HG03571 (cell line): ENCODE measurements at regions not wholly inside any gene's neighbourhood (a gene's known extent, or its start where the extent isn't known, plus 50 kb on each side); places are given as distances from the start of the nearest gene placed in this dataset.
"Not testable (repeated sequence)": the region's sequence is repeated elsewhere in the genome, so short reads cannot be mapped to it uniquely, and the experiment has no call there.

Experiments
- ATAC-seq: cut with Tn5 transposase; IDR thresholded peaks from one replicate; pipeline ENCODE4 v1.9.1; 2021; ENCODE audit not compliant: unreplicated experiment

DNA sequence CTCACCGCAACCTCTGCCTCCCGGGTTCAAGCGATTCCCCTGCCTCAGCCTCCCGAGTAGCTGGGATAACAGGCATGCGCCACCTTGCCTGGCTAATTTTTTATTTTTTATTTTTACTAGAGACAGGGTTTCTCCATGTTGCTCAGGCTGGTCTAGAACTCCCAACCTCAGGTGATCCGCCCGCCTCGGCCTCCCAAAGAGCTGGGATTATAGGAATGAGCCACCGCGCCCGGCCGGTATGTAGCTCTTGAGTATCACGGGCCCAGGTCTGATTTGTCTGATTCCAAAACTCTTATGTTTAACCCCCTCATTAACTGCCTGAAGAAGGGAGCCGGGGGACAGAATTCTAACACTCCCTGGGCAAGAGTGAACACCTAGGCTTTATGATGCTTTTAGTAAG, 91.7 kb upstream of the OLIG2 start:
- ATAC-seq: not testable (repeated sequence)

DNA sequence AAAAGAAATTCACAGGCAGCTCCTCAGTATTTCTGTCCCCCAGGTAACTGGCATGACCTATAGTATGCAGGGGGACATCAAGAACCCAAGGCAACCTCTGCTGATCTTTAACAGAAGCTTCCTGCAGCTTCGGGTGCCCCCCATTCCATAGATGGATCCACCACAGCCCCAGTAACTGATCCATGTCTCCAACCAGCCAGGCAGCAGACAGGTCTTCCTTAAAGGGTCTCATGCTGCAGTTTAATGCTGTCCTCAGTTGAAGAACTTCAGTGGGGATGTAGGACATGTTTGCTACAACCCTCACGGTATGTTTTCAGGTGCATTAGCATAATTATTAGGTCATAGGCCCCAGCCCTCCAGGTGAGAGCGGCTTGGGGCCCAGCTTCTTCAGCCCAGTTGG, 90.9 kb upstream of the OLIG2 start:
- no peak for ATAC-seq

DNA sequence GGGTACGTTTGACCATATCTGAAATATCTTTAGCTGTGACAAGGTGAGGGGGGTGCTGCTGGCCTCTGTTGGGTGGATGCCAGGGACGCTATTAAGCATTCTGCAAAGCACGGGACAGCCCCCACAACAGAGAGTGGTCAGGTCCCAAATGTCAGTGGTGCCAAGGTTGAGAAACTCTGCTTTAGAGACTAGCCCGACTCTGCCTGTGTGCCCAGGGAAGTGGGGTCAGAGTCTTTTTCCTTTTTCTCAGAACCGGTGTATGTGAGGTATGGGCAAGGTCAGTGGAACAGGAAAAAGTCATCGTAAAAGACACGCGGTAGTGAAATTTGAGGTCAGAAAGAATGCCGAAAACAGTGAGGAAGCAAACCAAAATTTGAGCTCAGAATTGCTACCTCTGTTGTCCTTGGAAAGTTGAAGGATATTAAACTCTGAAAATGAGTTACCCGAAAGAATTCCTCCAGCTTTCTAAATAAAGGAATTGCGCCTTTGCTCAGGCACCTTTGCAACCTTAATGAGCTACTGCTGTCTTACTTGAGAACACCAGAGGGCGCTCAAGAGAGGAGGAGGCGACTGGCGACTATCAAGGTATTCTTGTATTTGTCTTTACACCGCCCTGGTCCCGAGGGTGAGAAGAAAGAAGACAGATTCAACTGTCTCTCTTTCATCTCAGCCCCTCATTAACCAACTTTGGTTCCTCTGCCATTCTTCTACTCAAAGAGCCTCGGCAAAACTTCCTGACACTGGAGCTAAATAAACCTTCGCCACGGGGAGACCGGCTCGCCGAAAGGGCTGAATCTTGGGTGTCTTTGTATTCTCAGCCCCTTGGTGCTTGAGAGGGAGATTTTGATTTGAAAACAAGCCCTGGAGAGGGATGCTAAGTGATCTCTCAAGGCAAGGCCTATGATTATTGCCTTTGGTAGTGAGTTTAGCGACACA, 85.4 kb upstream of the OLIG2 start:
- ATAC-seq: no peak

DNA sequence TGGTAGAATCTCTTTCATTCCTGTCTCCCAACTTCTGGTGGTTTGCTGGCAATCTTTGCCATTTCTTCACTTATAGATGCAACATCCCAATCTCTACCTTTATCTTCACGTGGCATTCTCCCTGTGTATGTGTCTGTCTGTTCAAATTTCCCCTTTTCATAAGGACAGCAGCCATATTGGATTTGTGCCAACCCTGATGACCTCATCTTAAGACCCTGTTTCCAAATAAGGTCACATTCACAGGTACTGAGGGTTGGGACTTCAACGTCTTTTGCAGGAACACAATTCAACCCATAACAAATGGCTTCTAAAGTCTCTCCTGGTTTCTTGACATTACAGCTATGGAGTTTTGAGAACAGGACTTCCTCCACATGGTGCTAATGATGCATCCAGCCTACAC, 84.5 kb upstream of the OLIG2 start:
- no peak for ATAC-seq

DNA sequence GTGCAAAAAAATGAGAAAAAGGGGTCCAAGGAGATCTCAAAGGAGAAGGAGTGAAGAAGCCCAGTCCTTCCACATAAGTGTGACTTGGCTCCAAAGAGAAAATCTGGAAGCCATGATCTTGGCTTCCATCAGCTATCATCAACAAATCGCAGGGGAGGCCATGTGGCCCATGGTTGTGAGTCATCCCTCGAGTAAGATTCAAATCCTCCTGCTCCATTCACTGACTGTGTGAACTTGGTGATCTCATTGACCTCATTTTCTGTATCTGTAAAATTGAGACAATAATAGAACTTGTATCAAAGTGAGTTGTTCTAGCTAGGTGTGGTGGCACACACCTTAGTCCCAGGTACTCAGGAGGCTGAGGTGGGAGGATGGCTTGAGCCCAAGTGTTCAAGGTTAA, 79.1 kb upstream of the OLIG2 start:
- no peak for ATAC-seq

DNA sequence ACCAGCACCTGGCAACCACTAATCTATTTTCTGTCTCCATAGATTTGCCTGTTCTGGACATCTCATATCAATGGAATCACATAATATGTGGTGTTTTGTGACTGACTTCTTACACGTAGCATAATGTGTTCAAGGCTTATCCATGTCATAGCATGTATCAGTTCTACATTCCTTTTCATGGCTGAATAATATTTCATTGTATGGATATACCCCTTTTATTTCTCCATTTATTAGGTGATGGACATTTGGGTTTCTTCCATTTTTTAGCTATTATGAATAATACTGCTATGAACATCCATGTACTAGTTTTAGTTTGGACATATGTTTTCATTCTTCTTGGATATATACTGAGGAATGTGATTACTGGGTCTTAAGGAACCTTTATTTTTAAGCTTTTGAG, 78.0 kb upstream of the OLIG2 start:
- ATAC-seq: no peak

DNA sequence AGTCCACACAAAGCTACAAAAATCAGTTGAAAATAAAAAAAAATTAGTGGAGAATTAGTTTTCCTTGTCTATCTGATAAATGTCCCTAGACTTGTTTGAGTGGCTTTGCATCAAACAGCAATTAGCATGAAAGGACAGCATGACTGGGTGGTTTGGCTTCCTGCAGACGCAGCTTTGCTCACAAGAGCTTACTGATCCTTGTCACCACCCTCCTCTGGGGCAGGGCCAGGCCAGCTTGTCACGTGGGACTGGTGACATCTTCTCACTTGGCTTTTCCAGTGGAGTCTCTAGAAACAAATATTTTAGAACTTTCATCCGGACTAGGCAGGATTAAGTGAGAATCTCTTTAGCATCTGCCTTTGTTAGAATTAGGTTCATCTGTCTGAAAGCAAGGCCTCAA, 76.0 kb upstream of the OLIG2 start:
- ATAC-seq: no peak

DNA sequence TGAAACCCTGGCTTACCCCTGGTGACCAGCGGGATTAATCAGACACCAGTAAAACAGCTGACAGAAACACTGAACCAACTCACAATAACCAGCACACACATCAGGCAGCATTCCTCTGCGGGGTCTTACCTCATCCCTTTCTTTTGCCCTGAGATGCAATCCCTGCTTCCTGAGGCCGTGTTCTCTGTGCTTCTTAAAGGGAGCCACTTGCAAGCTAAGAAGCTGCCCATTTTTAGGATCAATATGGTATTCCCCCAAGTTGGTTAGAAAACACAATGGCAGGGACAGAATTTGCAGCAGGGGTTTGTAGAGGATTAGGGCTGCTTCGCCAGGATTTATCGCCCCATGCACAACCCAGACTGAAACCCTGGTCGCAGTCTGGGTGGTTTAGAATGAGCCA, 74.7 kb upstream of the OLIG2 start:
- no peak for ATAC-seq

DNA sequence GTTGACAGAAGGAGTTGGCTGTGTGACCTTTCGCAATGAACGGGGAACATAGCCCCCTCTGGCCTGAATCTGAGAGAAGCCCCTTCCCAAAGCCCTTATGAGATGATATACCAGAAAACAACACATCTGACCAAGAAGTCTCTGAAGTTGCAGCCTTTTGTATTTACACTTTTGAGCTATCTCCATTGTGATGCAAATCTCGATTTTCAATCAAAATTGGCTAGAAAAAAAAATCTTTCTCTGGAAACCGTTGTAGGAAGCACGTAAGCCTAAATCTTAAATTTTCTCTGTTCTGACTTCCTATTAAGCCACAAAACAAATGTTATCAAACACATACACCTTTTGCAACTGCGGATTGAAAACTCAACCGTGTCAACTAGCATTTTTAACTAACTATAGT, 71.4 kb upstream of the OLIG2 start:
- no peak for ATAC-seq

DNA sequence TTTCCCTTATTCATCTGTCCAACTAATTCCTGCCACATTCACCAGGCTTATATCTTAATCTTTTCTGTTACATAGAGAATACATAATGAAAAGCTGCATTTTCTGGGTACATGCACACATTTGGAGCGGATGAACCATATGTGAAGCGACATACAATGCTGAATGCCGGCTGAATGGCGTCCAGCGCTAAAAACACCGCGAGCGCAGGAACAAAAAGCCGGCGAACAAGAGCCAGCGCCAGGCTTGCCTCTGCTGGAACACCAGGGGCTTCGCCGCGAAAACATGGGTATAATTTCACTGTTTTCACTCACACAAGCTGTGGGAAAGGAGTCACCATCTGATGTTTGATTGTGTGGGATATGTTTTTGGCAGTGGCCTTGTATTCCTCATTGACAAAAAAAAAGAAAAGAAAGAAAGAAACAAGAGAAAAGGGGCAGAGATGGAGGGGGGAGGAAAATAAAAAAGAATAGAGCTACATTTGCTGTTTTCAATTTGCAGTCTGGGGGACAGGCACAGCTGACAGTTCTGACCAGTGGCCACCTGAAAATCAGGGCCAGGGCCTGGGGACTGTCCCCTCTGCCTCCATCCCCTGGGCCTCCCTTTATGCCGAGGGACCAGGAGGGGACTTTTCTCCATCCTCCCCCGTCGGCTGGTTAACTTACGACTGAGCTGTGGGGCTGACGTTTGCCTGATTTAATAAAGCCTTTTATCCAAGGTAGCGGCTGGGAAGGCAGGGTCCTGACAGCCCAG, 70.2 kb upstream of the OLIG2 start:
- ATAC-seq: no peak

DNA sequence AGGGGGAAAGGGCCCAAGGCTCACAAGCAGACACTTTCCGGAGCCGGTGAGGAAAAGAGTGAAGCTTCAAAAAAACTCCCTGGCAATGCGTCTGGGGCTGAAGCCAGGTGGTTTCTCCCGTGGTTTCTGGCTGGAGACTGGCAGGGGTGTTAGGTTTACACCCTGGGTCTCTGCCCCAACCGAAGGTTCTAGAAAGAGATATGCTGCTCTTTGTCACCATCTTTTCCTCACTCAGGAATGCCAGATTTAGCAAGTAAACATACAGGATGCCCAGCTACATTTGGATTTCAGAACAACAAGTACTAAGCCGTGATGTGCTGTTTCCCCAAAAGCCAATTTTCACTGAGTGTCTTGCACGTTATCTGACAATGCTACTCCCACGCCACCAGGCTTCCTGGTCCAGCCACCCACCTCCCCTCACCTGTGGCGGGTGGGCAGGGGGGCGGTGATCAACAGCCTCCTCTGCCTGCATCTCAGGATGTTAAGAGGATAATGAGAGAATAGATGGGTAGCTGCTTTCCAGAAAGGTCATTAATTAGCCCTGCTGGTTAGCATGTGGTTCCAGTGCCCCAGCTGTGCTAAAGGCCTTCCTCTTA, 69.6 kb upstream of the OLIG2 start:
- no peak for ATAC-seq

DNA sequence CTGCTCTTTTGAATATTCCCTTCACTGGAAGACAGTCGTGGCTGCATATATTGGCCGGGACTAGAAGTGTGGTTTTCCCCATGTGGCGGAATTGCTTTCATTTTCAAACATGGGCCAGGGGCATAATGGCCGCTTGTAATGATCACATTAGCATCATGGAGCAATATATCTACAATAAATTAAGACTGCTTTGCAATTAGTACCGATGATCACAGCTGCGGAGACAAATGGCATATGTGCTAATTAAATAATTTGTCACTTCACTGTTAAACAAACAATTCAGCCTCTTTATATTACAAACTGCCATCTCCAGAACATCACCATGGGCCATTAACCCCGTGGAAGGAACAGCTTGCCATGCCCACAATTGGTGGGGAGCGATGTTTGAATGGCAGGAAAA, 68.2 kb upstream of the OLIG2 start:
- ATAC-seq: no peak

DNA sequence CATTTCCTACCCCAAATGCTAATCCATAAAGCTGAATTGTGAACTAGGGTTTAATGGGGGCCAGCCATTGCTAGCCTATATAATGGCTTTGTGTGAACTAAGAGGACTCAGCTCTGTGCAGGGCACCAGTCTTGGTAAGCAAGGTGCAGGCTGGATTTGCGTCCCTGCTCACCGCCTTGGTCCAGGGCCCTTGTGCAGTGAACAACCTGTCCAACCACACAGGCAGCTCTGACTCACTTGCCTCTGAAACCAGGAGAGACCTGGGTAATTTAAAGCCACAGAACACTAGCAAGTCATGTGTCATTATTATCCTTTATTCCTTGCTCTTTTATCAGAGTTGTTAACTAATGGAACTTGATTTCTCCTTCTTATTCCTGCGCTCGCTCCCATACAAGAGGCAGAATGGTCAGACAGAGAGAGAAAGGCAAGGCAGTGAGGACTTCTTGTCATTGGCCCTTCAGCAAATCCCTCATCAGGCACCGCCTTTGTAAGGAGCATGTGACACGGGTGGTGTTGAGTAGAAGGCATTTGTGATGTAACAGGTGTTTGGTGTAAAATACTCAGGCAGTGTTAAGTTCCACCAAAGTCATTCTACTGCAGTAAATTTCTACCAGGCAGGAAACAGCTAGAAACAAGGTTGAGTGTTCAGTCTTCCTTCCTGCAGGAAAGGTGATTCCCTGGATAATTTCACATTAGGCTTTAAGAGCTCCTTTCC, 67.3 kb upstream of the OLIG2 start:
- no peak for ATAC-seq

DNA sequence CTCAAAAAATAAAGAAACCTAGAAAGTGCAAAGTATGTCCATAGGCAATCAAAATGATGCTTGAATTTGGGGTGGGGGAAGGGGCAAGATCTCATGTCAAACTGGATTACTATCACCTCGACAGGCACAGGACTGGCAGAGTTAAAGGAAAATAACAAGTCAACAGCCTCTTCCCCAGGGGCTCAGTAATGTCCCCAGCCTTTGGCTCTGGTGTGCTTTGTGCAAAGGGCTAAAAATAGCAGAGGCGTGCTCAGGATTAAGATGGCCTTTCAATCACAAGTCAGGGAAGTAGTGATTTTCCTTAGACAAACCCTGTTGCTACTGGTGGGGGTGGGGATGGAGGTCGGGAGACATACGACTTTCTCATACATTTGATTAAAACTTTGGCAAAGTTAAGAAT, 63.5 kb upstream of the OLIG2 start:
- no peak for ATAC-seq

DNA sequence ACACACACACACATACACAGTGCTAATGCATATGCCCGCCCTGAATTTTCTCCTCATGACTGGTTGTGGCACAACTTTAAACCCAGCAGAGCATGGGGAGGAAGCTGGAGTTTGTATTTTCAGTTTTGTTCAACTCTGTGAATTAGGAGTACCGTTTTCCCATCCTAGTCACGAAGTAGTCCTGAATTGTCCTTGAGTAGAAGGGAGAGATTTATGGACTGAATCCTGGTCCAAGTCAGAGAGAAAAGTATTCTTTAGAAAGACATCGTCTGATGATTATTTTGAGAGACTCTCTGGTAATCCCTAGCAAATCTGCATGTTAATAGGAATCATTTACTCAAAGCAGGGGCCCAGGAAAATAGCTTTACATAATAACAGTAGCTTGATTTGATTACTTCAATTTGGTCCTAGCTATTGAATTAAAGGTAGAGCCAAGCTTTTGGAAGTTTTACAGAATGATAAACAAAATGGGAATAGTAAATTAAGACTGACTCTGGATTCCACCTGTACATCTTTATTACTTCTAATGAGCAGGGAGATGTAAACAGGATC, 60.5 kb upstream of the OLIG2 start:
- ATAC-seq: no peak

DNA sequence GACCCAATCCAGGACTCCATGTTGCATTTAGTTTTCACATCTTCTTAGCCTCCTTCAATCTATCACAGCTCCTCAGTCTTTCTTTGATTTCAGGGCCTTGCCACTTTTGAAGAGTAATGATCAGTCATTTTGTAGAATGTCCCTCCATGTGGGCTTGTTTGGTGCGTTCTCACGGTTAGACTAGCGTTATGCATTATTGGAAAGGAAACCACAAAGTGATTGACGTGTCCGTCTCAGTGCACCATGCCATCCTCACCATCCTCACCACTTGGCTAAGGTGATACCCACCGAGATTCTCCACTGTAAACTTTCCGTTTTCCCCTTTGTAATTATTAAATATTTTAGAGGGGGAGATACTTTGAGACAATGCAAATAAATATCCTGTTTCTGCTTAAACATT, 59.6 kb upstream of the OLIG2 start:
- no peak for ATAC-seq

DNA sequence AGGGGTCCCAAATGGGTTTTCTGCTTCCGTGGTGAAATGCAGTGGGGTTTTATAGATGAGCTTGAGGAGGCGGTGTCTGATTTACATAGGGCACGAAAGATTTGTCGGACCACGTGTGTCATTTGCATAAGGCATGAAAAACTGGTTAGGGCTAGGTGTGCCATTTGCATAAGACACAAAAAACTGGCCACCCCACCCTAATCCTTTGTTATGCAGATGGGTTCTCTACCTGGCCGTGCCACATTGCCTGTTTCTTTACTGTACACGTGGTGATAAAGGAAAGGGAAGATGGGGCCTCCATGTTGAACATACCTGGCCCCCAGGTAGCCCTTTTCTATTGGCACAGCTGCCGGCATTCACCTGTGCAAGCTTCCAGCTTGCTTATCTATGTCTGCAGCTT, 57.6 kb upstream of the OLIG2 start:
- not testable (repeated sequence) for ATAC-seq

DNA sequence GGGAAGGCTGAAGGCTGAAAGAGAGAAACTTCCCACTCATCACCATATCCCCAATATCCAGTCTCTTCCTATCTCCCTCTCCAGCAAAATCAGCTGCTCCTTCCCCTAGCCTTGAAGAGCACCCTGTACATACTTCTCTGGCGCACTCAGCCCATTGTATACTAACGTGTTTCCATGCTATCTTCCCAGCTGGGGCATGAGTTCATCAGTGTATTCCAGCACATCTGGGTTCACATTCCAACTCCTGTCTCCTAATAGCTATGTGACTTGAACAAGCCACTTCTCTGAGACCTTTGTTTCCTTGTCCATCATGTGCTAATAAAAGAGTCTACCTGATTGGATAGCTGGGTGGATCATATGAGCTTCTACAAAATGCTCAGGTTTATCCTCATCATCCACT, 51.1 kb upstream of the OLIG2 start:
- ATAC-seq: no peak

DNA sequence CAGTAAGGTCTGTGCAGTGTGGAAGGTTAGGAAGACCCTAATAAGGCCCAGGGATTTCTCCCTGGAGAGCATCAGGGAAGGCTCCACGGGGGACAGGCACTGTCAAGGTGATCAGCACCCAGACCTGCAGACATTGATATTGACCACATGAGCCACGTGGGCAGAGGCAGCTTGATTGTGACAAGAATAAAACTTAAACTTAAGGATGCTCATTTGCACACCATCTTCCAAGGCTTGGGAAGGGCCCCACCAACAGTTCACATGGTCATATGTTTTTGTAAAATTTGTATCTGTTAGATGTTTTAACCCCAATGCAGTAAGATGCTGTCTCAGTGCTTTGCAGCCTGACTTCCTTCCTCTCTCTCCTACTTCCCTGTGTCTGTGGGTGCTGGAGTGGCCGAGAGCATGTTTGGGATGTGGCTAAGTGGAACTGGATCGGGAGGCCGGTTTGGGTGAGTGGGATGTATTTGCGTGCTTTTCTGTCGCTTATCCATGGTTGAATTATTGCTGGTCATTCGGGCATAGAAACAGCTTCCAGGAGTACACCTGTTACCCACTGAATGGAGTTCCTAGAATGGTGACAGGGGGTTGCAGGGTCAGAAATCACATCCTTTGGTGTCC, 49.8 kb upstream of the OLIG2 start:
- no peak for ATAC-seq
